ENCODE measurements at regions not wholly inside any gene's neighbourhood (a gene's known extent, or its start where the extent isn't known, plus 50 kb on each side); places are given as distances from the start of the nearest gene placed in this dataset.

GRCh38 chr2:196422361-196422760 is 217.2 kb upstream of the CCDC150 start:
- no peaks in the 10 kb centered on the region for H3K79me2 ChIP-seq (ENCODE audit: insufficient read depth, low read length)
- no peaks in the 10 kb centered on the region for H3K9me3 ChIP-seq (replicated peaks in 1 of 2; ENCODE audit: control insufficient read depth in 1 of 2, insufficient read depth in 1 of 2, low read length in 2 of 2)
- no peaks in the 10 kb centered on the region for H3K36me3 Mint-ChIP-seq
- no peak overlapping the region for H3K4me3 Mint-ChIP-seq
- no peak overlapping the region for H3K4me3 ChIP-seq (replicated peaks in 1 of 3; ENCODE audit: low read depth in 2 of 3, low read length in 3 of 3)
- H3K9me3 Mint-ChIP-seq = no peaks in the 10 kb centered on the region
- H3K4me1 ChIP-seq (ENCODE audit: control insufficient read depth in 1 of 2, insufficient read depth in 2 of 2, low read length in 2 of 2) = no peaks in the 10 kb centered on the region
- no peak for TF ChIP-seq CTCF (IDR thresholded peaks at IDR 0.05)
- H3K9ac ChIP-seq (ENCODE audit: insufficient read depth, low read length, poor library complexity, severe bottlenecking) = no peak overlapping the region
- H3K27me3 Mint-ChIP-seq (ENCODE audit: low read depth in 3 of 3) = peaks cover 0 to 2% (median 0%) of the 10 kb centered on the region in 3 donors
- no peak overlapping the region for H3K27ac Mint-ChIP-seq
- DNase-seq = no peak
- no peaks in the 10 kb centered on the region for H3K4me1 Mint-ChIP-seq
- intact Hi-C loops (cut with micrococcal nuclease) = no loop called here
- H3K27me3 ChIP-seq (ENCODE audit: control insufficient read depth in 2 of 2, insufficient read depth in 2 of 2, low read length in 2 of 2) = no peaks in the 10 kb centered on the region
- no peak overlapping the region for H2AFZ ChIP-seq (ENCODE audit: insufficient read depth, low read depth, low read length, poor library complexity, severe bottlenecking)
- no CpG with 5 or more reads among the region's 2 CpGs for WGBS (ENCODE audit: insufficient coverage)
- H3K27ac ChIP-seq (ENCODE audit: low read depth in 1 of 2, low read length in 2 of 2) = no peak overlapping the region
- H4K20me1 ChIP-seq (ENCODE audit: insufficient read depth, low read length) = no peaks in the 10 kb centered on the region
- H3K36me3 ChIP-seq (replicated peaks in 1 of 2; ENCODE audit: control insufficient read depth in 1 of 2, insufficient read depth in 2 of 2, low read length in 2 of 2) = no peaks in the 10 kb centered on the region
- H3K4me2 ChIP-seq (replicated peaks; ENCODE audit: extremely low read depth, low read length, poor library complexity, severe bottlenecking) = no peak overlapping the region

- Histone ChIP-seq H3K79me2 (ENCODE audit: insufficient read depth, low read length) (no peaks in the 10 kb centered on the region), H3K27ac (ENCODE audit: low read depth in 1 of 2, low read length in 2 of 2) (no peak overlapping the region), H3K4me3 (replicated peaks in 1 of 3; ENCODE audit: low read depth in 2 of 3, low read length in 3 of 3) (no peak overlapping the region), H3K9ac (ENCODE audit: insufficient read depth, low read length, poor library complexity, severe bottlenecking) (no peak overlapping the region), H3K4me1 (ENCODE audit: control insufficient read depth in 1 of 2, insufficient read depth in 2 of 2, low read length in 2 of 2) (no peaks in the 10 kb centered on the region), H3K36me3 (replicated peaks in 1 of 2; ENCODE audit: control insufficient read depth in 1 of 2, insufficient read depth in 2 of 2, low read length in 2 of 2) (no peaks in the 10 kb centered on the region), H3K27me3 (ENCODE audit: control insufficient read depth in 2 of 2, insufficient read depth in 2 of 2, low read length in 2 of 2) (no peaks in the 10 kb centered on the region), H2AFZ (ENCODE audit: insufficient read depth, low read depth, low read length, poor library complexity, severe bottlenecking) (no peak overlapping the region), H4K20me1 (ENCODE audit: insufficient read depth, low read length) (no peaks in the 10 kb centered on the region), H3K4me2 (replicated peaks; ENCODE audit: extremely low read depth, low read length, poor library complexity, severe bottlenecking) (no peak overlapping the region), H3K9me3 (replicated peaks in 1 of 2; ENCODE audit: control insufficient read depth in 1 of 2, insufficient read depth in 1 of 2, low read length in 2 of 2) (no peaks in the 10 kb centered on the region)
- H3K27me3 Mint-ChIP-seq (ENCODE audit: low read depth in 3 of 3) = peaks cover 0 to 2% (median 0%) of the 10 kb centered on the region in 3 donors
- WGBS (ENCODE audit: insufficient coverage) = no CpG with 5 or more reads among the region's 1 CpG
- intact Hi-C loops (cut with micrococcal nuclease) = no loop called here
- TF ChIP-seq CTCF (IDR thresholded peaks at IDR 0.05) = no peak
- no peak overlapping the region for H3K27ac Mint-ChIP-seq
- H3K4me1 Mint-ChIP-seq = peaks cover 12% of the 10 kb centered on the region
- H3K36me3 Mint-ChIP-seq = no peaks in the 10 kb centered on the region
- no peak overlapping the region for H3K4me3 Mint-ChIP-seq
- peaks cover 0 to 3% (median 0%) of the 10 kb centered on the region in 7 donors for H3K9me3 Mint-ChIP-seq
- no peak for DNase-seq
Observed at GRCh38 chr2:196426122-196426521, 213.4 kb upstream of the CCDC150 start.

All from CD14-positive monocyte (primary cell).